Right hindlimb (tissue), 1 donor: ENCODE measurements at regions not wholly inside any gene's neighbourhood (a gene's known extent, or its start where the extent isn't known, plus 50 kb on each side); places are given as distances from the start of the nearest gene placed in this dataset.
"Not testable (repeated sequence)": the region's sequence is repeated elsewhere in the genome, so short reads cannot be mapped to it uniquely, and the experiment has no call there.

Source experiments
- DNase-seq: peaks from one replicate; pipeline ENCODE4 v3.0.0-alpha.2; 2018

GRCh38 chr1:194858811-194859480 lies 1672.5 kb upstream of the B3GALT2 start:
- not testable (repeated sequence) for DNase-seq

- DNase-seq: no peak
Measured at GRCh38 chr1:194857413-194857812, 1671.0 kb upstream of the B3GALT2 start.

DNA sequence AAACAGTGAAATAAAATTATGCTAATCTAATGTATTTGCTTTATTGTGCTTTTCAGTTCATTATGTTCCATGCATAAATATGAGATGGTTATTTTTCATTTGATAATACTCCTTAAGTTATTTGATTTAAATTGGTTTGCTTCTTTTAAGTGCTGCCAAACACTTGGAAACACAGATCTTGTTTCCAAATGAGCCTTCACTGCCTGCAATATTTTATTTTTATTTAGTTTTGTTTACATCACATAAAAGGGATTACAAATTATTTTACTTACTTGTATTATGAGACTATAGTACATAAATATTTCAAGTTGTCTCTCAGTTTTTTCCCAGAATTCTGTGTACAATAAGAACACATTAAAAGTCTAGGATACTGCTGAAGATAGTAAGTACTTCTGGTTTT lies 1662.4 kb upstream of the B3GALT2 start:
- DNase-seq: no peak

DNA sequence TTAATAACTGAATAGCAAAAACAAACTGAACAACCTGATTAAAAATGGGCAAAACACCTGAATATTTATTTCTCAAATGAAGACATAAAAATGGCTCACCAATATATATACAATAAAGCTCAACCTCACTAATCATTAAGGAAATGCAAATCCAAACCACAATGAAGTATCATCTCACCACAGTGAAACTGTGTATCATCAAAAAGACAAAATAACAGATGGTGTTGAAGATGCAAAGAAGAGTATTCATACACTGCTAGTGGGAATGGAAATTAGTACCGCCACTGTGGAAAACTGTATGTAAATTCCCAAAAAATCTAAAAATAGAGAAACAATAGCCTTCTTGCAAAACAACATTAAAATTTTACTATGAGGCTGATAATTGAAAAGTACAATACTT lies 1660.1 kb upstream of the B3GALT2 start:
- DNase-seq: no peak

DNA sequence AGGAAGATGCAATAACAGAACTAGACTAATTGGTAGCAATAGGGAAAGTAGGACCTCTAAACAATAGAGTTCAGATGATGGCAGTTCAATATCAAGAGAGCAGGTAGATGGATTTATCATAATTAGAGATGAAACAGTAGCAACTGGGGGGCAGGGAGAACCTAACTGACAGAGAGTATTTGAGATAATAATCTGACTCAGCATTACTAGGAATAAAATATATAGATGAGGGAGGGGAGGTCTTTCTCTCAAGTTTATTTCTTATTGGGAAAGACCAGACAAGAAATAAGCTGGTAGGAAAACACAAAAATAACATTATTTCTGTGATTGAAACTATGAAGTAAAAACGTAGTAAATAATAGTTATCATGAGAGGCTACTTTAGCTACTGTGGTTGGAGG lies 1656.7 kb upstream of the B3GALT2 start:
- no peak for DNase-seq

DNA sequence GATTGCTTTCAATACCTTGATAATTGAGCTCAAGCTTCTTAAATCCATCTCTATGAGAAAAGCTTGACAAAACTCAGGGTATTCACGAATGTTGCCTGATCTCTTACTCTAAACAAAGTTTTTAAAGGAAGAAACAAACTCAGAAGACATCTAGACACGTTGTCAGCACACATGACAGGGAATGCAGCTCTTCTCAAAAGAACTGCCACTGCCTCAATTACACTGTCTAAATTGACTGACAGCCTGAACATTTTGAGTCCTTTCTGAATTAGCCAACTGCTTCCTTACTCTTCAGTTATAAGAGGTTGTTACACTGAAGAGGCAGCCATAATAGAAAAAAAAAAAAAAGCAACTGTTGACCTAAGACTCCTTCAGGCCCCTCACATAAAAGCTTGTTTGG lies 1646.7 kb upstream of the B3GALT2 start:
- no peak for DNase-seq

DNA sequence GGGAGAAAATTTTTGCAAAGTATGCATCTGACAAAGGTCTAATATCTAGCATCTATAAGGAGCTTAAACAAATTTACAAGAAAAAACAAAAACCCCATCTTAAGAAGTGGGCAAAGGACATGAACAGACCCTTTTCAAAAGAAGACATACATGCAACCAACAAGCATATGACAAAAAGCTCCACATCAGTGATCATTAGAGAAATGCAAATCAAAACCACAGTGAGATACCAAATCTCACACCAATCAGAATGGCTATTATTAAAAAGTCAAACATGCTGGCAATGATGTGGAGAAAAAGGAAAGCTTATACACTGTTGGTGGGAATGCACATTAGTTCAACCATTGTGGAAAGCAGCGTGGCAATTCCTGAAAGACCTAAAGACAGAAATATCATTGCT lies 1645.2 kb upstream of the B3GALT2 start:
- not testable (repeated sequence) for DNase-seq

DNA sequence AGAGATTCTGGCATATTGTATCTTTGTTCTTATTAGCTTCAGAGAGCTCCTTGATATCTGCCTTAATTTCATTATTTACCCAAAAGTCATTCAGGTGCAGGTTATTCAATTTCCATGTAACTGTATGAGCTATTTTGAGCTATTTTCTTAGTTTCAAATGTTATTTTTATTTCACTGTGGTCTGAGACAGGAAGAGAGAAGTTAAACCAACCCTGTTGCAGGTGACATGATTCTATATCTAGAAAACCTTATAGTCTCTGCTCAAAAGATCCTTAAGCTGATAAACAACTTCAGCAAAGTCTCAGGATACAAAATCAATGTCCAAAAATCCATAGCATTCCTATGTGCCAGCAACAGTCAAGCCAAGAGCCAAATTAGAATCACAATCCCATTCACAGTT lies 1644.0 kb upstream of the B3GALT2 start:
- DNase-seq: no peak

- no peak for DNase-seq
Measured at GRCh38 chr1:194829492-194829891, 1643.1 kb upstream of the B3GALT2 start.

DNA sequence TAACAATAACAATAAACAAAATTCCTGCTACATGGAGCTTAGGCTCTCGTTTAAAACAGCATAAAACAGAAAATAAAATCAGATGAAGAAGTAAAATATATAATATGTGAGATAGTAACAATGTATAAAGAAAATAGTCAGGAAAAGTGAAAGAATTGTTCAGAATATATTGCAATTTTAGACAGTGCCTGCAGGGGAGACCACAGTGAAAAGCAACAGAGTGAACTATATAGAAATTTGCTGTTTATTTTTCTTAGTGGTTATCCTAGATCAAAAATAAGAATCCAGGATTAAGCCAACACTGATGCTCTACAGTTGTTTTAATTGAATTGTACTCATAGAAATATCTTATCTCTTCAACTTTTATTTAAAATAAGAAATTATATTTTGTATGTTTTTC lies 1639.0 kb upstream of the B3GALT2 start:
- no peak for DNase-seq

DNA sequence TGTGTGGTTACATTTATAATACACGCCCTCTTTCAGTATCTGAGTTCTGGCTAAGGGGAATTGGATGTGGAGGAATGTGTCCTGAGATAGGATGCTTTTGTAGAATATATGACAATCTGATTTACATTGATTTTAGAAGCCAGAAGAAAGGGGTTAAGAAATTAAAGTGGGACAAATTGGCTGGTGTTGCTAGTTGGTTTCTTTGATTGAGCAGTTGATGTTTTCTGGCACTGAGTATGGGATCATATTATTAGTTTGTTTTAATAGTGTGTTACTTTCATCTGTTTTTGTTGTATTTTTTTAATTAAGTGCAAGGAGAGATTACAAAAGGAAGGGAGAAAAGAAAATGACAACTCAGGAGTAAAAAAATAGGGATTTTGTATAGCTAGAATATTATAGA lies 1634.7 kb upstream of the B3GALT2 start:
- DNase-seq: no peak

- no peak for DNase-seq
Measured at GRCh38 chr1:194818674-194819073, 1632.3 kb upstream of the B3GALT2 start.

DNA sequence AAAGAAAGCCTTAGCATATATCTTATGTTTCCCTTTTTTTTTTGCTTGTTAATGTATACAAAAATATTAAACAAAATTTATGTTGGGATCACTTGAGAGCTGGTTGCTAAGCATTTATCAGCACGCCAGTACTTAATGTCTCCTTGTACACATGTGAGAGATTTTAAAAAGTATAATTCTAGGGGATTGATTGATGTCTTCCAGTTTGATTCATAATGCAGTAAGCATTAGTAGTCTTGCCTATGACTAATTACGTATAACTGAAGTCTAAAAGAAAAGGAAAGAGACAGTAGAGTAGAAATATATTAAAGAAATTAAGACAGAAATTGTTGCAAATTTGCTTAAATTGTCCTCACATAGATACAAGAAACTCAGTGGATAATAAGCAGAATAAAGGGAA lies 1630.4 kb upstream of the B3GALT2 start:
- DNase-seq: no peak

- DNase-seq: no peak
Measured at GRCh38 chr1:194813096-194813495, 1626.7 kb upstream of the B3GALT2 start.

DNA sequence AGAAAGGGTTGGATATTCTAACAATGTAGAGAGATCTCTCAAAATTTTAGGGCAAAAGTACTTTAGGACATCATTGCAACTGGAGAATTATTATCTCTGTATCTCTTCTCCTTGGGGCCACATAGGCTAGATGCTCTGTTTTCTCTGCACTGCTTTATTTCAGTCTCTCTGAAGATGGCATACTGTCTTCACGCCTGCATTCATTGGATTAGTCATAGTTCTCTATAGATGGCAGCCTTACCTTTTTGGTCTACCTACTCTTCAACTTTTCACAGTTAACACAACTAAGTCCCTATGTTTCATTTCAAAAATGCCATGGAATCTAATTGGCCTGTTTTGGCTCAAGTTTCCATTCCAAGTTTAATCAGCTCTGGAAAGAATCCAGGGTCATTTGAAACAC lies 1623.3 kb upstream of the B3GALT2 start:
- DNase-seq: no peak

DNA sequence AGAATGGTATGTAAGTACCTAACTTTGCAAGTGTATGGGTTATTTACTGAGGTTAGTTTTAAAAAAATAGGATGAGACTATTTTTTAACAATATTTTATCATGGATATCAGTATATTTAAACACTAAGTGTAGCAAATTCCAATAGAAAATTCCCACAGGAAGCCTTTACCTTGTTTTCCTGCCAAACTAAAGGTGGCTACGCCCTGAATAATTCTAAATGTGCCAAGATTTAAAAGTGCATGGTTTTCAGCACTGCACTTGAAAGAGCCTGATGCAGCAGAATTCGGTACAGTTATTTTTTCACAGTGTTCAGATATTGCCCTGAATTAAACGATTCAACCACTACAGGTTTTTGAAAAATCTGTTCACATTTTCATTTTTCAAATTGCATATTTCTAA lies 1622.8 kb upstream of the B3GALT2 start:
- DNase-seq: no peak

GRCh38 chr1:194807530-194808220 lies 1621.3 kb upstream of the B3GALT2 start:
- no peak for DNase-seq

DNA sequence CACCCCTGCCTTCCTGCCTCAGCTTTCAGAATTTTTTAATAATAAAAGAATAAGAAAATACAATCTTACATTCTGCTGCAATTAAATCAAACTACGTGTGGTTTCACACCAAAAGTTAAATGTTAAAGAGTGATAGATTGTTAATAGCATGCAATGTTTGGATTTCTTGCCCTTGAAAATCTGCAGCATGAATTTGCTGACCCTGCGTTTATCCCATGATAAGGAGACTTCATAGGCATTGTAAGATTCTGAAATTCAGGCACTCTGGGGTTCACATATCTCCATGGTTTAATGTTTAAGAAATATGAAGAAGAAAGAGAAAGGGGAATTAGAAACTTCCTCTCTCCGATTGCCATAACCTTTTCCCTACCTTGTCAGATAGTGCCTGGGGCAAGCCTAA lies 1616.2 kb upstream of the B3GALT2 start:
- no peak for DNase-seq

DNA sequence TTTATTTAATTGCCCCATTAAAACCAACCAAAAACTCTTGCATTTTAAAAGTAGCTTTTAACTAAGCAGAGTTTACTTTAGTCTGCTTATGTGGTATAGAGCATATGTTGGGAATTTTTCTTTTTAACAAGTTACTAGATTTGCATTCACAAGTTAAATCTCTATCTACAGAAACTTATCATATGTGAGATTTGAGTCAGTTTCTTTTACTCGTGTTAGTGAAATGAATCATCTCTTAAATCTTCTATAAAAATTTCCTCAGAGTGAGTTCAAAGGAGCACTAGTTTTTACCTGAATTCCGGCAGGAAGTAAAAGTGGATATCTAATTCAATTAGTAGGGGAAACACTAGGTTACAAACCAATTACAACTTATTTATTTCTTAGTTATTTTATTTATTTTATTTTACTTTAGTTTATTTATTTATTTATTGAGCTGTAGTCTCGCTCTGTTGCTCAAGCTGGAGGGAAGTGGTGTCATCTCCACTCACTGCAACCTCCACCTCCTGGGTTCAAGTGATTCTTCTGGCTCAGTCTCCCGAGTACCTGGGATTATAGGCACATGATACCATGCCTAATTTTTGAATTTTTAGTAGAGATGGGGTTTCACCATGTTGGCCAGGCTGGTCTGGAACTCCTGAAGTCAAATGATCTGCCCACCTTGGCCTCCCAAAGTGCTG lies 1609.6 kb upstream of the B3GALT2 start:
- DNase-seq: no peak

GRCh38 chr1:194787001-194787400 lies 1600.6 kb upstream of the B3GALT2 start:
- DNase-seq: no peak

GRCh38 chr1:194786027-194786426 lies 1599.6 kb upstream of the B3GALT2 start:
- DNase-seq: no peak

DNA sequence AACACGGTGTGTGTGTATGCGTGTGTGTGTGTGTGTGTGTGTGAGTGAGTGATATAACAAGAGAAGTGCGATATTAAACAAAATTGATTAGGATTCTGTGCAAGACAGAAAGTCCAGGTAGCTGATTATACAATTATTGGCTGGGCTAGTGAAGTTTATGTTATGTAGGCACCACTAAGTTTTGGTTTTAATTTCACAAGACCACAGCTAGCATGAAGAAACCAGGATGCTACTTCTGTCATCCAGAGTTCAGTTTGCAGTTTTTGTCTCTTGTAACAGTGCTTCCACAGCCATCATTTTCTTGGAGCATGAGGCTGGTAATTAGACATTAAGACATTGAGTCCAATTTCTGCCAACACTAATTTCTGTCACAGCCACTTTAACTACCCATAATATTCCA lies 1590.2 kb upstream of the B3GALT2 start:
- DNase-seq: no peak

DNA sequence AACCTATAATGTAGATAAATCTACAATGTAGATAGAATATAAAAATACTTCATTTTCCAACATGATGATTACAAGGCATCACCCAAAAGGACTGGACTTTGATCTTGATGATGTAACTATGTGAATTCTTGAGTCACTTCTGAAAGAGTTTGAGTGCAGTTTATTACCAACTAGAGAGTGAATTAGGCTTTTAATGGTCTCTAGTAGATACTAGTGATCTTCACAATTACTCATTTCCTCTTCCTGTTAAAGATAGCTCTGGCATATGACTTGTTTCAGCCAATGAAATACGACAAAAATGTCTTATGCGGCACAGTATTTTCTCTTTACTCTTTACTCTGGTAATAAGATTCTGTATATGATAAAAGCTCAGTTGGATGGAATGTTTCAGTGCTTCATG lies 1588.1 kb upstream of the B3GALT2 start:
- no peak for DNase-seq

- DNase-seq: no peak
Measured at GRCh38 chr1:194755241-194755994, 1569.0 kb upstream of the B3GALT2 start.
